GM20431 (cell line): ENCODE measurements at regions not wholly inside any gene's neighbourhood (a gene's known extent, or its start where the extent isn't known, plus 50 kb on each side); places are given as distances from the start of the nearest gene placed in this dataset.
"Not testable (repeated sequence)": the region's sequence is repeated elsewhere in the genome, so short reads cannot be mapped to it uniquely, and the experiment has no call there.

Experiments used
- in situ Hi-C: fragments of 300-500 bp; cut with MseI, MboI; formaldehyde crosslinking; loops from one replicate; pipeline ENCODE4 v1.15.0; 2020; ENCODE audit warnings: low sequenced_read_pairs; ENCODE audit not compliant: unreplicated experiment

DNA sequence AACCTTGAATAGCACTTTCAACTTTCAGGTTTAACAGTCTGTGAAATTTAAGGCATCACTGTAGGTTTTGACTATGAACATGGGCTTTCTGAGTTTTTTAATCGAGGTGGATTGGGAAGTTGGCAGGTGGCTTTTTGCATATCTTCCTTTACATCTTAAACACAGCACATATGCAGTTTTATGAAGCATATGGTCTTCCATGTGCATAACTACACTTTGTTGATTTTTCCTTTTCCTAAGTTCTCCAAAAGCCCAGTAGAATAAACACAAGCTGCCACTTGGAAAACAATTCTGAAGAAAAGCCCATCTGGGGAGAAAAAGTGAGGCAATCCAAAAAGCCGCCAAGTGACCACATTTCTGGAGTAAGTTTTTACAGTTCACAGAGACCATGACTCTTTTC lies 236.5 kb upstream of the IL12B start:
- in situ Hi-C loops: no loop called here

- in situ Hi-C loops: no loop called here
Observed at GRCh38 chr5:159567461-159567860, 237.2 kb upstream of the IL12B start.

DNA sequence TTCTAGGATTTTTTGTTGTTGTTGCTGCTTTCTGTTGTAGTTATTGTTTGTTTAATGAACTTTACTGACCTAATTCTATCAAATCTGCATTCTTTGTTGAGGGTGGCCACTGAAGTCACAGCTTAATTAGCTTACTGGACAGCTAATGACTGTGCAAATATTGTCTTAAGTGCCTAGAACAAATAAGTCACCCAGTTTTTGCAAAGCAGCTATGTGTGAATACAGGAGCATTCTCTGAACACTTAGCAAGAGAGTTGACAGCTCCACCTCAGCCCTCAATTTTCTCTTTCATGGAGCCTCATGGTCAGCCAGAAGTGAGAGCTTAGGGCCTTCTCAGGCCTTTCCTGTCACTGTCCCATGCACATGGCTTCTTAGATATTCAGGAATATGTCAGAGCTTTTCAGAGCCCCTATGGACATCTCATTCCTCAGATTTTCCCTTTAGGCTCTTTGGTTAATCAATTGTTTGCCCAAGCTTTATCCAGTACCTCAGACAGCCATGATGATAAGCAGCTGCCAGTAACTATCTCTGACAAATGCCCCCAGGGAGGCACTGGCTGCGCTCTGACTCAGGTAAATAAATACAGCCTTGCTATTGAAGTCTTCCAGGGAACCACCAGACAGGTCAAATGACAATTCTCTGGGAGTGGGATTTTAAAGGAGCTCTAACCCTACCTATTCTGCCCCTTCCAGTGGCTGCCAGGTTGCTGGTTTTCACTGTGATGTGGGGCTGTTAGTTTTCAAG lies 241.4 kb upstream of the IL12B start:
- in situ Hi-C loops: no loop called here

- in situ Hi-C loops: no loop called here
Observed at GRCh38 chr5:159576902-159577301, 246.6 kb upstream of the IL12B start.

DNA sequence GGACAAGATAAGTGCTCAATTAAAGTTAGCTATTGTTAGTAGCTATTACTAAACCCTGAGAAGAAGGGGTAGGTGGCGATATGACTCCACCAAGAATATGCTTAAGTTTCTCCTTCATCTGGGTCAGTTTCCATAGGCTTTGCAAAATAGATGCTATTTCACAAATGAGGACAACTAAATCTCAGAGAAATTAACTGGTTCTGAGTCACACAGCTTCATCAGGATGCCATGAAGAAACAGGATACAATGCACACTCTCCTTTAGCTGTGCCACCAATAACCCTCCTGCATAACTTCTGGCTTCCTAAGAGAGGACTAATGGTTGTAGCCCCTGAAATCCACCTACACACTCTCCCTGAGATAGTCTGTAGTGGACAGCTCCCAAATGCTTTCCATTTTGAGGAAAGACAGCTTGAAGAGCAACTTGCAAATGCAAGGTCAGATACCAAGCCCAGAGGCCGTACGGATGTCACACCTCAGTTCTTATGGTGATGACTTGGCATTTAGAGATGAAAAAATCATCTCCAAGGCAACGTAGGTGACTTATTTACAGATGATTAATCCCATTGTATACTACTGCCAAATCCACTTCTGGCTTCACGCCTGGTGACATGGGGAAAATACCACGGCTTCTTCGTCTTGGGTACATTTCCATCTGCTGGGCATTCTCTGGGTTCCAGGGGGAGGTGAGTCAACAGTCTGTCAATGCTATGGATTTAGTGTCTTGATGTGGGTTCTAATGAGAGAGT lies 251.4 kb upstream of the IL12B start:
- in situ Hi-C loops: no loop called here

- in situ Hi-C loops: no loop called here
Observed at GRCh38 chr5:159582756-159583541, 252.7 kb upstream of the IL12B start.

DNA sequence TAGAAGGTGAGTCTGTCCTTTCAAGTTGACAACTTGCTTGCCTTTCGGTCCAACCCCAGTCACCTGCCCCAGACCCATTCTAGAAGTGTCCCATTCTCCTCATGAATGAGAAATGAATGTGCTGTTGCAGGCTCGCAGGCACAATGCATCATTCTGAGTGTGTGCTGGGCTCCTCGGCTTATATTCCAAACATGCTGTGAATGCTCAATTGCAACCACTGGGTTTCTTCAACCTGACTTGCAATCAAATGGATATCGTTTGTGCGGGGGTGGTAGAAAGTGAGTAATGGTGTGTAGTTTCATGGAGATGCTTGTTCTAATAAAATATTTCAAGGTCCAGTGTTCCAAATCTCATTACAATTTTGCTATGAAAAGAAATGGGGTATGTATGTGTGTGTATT lies 256.6 kb upstream of the IL12B start:
- in situ Hi-C loops: no loop called here

- in situ Hi-C loops: no loop called here
Observed at GRCh38 chr5:159588941-159589340, 258.7 kb upstream of the IL12B start.

DNA sequence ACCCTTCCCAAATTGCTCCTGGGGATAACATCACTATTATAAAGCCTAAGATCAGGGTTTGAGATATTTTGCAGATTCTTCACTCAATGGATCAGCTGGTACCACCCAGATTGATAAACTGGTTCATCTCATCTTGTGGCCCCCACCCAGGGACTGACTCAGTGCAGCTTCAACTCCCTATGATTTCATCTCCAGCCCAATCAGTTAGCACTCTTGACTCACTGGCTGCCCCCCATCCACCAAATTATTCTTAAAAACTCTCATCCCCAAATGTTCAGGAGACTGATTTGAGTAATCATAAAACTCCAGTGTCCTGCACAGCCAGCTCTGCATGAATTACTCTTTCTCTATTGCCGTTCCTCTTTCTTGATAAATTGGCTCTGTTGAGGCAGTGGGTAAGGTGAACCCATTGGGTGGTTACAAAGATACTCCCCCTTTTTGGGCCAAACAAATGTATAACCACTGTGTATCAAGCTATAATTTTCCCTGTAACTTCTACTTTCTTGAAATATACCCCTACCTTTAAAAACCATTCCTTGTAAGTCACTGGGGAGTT lies 263.3 kb upstream of the IL12B start:
- in situ Hi-C loops: no loop called here

GRCh38 chr5:159595561-159595960 lies 265.3 kb upstream of the IL12B start:
- in situ Hi-C loops: not testable (repeated sequence)

GRCh38 chr5:159601216-159601615 lies 270.9 kb upstream of the IL12B start:
- in situ Hi-C loops: no loop called here

- in situ Hi-C loops: no loop called here
Observed at GRCh38 chr5:159602434-159602833, 272.1 kb upstream of the IL12B start.

DNA sequence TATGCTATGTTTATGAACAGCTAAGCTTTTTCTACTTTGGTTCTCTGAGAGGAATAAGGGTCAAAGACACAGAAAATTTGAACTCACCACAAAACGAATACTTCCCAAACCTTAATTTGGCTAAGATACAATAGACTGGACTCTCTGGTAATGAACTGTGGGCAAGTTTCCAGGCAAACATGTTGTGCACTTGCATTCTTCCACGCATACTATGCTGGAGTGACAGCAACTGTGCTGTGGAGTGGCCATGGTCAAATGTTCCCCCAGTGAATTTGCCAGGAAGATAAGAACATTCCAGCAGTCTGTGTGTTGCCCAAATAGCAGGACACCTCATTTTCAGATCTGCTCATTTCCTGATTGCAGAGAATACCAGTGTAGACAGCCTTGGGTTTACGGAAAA lies 275.3 kb upstream of the IL12B start:
- in situ Hi-C loops: no loop called here

GRCh38 chr5:159609359-159609758 lies 279.1 kb upstream of the IL12B start:
- in situ Hi-C loops: no loop called here

DNA sequence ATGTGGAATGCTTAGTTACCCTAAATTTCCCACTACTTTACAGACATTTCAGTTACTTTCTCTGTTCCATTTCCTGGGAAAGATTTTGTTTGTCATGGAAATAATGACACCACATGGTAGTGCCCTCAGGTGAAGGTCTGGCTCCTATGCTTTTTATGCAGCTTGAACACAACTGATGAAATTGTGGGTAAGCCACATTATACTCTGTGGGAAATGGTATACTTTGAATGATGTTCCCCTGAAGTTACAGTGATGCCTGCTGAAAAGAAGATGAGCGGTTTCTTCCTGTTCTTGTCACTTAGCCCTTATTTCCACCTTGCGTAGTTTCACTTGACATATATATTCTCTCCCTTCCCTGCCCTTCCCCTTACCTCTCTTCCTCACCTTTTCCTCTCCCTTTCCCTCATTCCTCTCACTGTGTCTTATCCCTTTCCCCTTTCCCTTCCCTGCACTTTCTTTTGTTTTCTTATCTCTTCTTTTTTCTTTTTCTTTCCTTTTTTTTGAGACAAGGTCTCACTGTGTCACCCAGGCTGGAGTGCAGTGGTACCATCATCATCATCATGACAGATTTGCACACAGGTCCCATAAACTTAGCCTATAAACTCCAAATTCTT lies 280.8 kb upstream of the IL12B start:
- in situ Hi-C loops: no loop called here

GRCh38 chr5:159616952-159617351 lies 286.7 kb upstream of the IL12B start:
- in situ Hi-C loops: no loop called here

DNA sequence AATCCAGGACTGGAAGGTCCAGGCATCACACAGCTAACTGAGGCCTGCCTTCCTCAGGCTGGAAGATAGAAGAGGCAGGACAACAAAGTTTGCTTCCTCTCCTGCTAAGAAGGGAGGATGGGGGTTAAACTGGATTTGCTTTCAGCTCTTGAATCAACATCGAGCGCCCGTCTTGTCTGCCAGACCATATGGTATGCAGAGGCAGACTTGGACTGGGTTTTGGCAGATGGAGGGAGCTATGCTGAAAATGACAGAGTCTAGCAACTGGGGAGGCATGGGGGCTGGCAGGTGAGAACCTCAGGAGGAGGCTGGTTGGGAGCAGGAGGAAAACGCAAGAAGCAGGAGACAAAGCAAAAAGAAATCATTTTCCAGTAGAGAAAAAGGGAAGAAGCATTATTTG lies 289.5 kb upstream of the IL12B start:
- in situ Hi-C loops: no loop called here

DNA sequence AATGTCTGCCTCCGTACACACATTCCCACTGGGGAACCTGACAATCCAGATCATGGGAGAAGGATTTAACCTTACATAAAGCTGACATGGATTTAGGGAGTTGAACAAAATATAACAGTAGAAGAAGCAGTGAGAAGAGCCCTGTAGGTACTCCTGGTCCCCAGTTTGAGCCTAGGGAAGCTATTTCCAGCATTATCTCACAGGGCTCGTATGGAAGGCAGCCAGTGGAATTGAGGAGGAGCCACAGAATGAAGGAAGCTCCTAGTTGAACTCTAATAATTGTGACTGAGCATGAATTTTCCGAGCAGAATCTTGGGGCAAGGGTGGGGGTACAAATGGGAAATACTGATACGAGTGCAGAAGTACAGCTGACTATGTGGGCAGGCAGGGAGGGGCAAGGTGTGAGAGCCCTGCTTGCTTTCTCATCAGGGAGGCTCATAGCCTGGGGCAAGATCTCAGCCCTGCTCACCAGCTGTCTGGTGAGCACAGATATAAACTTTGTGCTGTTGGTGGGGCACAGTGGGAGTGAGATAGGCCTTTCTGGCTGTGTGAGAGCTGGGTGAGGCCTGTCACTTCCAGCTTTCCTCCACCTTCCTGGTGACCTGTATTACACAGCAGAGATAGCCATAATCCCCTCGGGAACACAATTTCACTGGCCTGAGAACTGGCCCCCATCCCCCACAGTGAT lies 290.7 kb upstream of the IL12B start:
- in situ Hi-C loops: no loop called here

DNA sequence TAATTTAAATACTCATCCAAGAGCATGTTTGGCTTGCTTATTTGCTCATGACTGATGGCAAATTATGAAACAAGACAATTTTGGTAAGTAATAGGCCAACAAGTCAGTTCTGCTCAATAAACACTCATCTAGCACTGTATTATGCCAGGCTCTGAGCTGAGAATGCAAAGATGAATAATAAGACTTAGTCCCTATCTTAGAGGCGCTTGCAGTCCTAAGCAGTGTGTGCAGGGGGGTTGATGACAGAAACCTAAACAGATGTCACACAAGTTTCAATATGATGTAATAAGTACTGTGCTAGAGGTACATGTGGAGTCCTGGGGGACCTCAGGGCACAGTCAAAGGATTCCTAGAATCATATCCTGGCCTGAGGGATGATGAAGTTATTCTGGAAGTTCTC lies 287.6 kb upstream of the ADRA1B start:
- in situ Hi-C loops: no loop called here

GRCh38 chr5:159629158-159629557 lies 287.1 kb upstream of the ADRA1B start:
- in situ Hi-C loops: no loop called here
